ENCODE measurements at regions not wholly inside any gene's neighbourhood (a gene's known extent, or its start where the extent isn't known, plus 50 kb on each side); places are given as distances from the start of the nearest gene placed in this dataset.

DNA sequence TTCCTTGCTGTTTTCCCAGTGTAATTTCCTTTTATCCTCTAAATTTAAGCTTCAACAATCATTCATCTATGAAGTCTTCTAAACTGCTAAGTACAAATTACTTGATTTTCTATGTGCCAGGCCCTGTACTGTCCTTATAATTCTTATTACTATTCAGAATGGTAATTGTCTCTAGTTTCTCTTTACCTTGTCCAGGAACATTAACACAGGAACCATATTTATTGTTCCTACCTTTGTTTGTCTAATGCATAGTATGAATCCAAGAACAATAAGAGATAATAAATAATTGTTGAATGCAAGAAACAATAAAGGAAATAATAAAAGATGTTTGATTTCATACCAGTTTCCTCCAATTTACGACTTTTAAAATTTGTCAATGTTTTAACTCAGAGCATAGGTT lies 1083.2 kb downstream of the ROBO2 start:
- no peaks in the 10 kb centered on the region for H3K36me3 ChIP-seq
- no peak for DNase-seq
- no peaks in the 10 kb centered on the region for H3K27me3 ChIP-seq (ENCODE audit: insufficient read depth, low read depth, severe bottlenecking)
- H3K4me3 ChIP-seq (ENCODE audit: low read depth, low read length): no peak overlapping the region
- no peaks in the 10 kb centered on the region for H3K9me3 ChIP-seq (ENCODE audit: severe bottlenecking)
- no peak overlapping the region for H3K27ac ChIP-seq
- TF ChIP-seq, protein P1, sequence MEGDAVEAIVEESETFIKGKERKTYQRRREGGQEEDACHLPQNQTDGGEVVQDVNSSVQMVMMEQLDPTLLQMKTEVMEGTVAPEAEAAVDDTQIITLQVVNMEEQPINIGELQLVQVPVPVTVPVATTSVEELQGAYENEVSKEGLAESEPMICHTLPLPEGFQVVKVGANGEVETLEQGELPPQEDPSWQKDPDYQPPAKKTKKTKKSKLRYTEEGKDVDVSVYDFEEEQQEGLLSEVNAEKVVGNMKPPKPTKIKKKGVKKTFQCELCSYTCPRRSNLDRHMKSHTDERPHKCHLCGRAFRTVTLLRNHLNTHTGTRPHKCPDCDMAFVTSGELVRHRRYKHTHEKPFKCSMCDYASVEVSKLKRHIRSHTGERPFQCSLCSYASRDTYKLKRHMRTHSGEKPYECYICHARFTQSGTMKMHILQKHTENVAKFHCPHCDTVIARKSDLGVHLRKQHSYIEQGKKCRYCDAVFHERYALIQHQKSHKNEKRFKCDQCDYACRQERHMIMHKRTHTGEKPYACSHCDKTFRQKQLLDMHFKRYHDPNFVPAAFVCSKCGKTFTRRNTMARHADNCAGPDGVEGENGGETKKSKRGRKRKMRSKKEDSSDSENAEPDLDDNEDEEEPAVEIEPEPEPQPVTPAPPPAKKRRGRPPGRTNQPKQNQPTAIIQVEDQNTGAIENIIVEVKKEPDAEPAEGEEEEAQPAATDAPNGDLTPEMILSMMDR (IDR thresholded peaks at IDR 0.05; ENCODE audit: low read depth, low read length): no peak

DNA sequence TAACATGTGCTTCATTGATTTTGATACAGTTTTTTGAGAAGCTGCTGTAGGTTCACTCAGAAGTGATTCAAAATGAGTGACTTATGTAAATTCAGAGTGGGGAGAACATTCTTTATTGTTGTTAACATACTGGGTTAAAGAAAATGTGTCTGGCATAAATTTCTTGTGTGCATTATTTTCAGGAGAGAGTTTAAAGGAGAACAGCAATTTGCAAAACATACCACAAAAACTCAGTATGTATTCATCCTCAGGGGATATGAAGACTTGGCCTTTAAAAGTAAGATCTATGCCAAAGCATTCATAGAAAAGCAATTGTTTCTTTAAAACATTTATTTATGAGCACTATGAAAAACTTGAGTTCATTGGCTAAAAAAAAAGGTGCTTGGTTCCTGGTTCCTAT lies 1089.8 kb downstream of the ROBO2 start:
- Histone ChIP-seq H3K27me3 (ENCODE audit: insufficient read depth, low read depth, severe bottlenecking) (no peaks in the 10 kb centered on the region), H3K27ac (no peak overlapping the region)
- TF ChIP-seq, protein P1 (IDR thresholded peaks at IDR 0.05; ENCODE audit: low read depth, low read length): no peak

DNA sequence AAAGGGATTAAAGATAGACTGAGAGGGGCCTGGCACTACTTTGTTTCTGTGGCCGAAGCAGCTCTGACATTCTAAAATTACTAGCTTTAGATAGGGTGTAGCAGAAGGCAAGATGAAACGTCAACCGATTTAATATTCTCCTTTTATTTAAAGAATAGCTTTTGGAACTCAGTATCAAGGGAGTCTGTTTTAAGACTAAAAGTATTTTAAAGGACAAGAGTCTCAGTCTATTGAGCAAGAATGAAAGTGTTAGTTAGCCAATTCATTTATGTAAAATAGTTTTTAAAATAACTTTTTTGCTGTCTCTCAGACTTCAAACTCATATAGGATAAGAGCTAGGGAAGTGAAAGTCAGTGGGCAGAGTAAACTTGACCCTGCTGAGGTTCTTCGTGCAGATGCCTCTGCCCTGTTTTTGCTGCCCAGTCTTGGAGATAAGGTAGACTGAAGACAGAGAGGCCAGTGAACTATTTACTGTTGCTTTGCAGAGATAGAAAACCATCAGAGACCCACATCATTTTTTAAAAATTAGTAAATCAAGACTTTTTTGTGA lies 1090.9 kb downstream of the ROBO2 start:
- Histone ChIP-seq H3K4me3 (ENCODE audit: low read depth, low read length) (no peak overlapping the region), H3K27ac (no peak overlapping the region), H3K27me3 (ENCODE audit: insufficient read depth, low read depth, severe bottlenecking) (no peaks in the 10 kb centered on the region), H3K36me3 (no peaks in the 10 kb centered on the region), H3K9me3 (ENCODE audit: severe bottlenecking) (no peaks in the 10 kb centered on the region)
- TF ChIP-seq, protein P1 (IDR thresholded peaks at IDR 0.05; ENCODE audit: low read depth, low read length): no peak
- DNase-seq: no peak

More for the DNA sequence above, 1089.8 kb downstream of the ROBO2 start:
- no peak for DNase-seq
- Histone ChIP-seq H3K9me3 (ENCODE audit: severe bottlenecking) (no peaks in the 10 kb centered on the region), H3K36me3 (no peaks in the 10 kb centered on the region), H3K4me3 (ENCODE audit: low read depth, low read length) (no peak overlapping the region)

DNA sequence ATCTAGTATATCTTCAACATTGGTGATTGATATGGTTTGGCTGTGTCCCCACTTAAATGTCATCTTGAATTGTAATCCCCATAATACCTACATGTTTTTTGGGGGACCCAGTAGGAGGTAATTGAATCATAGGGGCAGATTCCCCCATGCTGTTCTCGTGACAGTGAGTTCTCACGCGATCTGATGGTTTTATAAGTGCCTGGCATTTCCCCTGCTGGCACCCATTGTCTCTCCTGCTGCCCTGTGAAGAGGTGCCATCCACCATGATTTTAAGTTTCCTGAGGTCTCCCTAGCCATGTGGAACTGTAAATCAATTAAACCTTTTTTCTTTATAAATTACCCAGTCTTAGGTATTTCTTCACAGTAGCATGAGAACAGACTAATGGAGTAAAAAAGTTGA lies 1094.6 kb downstream of the ROBO2 start:
- Histone ChIP-seq H3K27ac (no peak overlapping the region), H3K9me3 (ENCODE audit: severe bottlenecking) (no peaks in the 10 kb centered on the region), H3K36me3 (no peaks in the 10 kb centered on the region), H3K27me3 (ENCODE audit: insufficient read depth, low read depth, severe bottlenecking) (no peaks in the 10 kb centered on the region), H3K4me3 (ENCODE audit: low read depth, low read length) (no peak overlapping the region)
- no peak for DNase-seq
- TF ChIP-seq, protein P1 (IDR thresholded peaks at IDR 0.05; ENCODE audit: low read depth, low read length): no peak

DNA sequence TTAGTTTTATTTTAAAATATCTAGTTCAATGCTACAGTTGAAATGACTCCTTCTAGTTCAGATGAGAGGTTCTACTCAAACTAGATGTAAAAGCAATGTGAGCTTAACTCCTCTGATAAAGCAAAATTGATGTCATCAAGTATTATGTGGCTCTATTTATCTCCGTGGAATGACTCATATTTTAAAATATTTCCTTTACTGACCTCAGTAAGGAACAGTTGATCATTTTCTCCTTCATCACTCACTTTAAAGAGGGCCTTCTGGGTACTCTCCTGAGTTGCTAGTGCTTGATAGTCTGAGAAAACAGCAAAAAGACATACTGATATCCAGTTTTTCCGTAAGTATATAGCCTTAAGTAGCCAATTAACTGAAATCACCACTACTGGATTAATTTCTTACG lies 1099.3 kb downstream of the ROBO2 start:
- Histone ChIP-seq H3K27me3 (ENCODE audit: insufficient read depth, low read depth, severe bottlenecking) (no peaks in the 10 kb centered on the region), H3K4me3 (ENCODE audit: low read depth, low read length) (no peak overlapping the region), H3K27ac (no peak overlapping the region), H3K36me3 (no peaks in the 10 kb centered on the region), H3K9me3 (ENCODE audit: severe bottlenecking) (no peaks in the 10 kb centered on the region)
- TF ChIP-seq, protein P1 (IDR thresholded peaks at IDR 0.05; ENCODE audit: low read depth, low read length): no peak
- DNase-seq: no peak

DNA sequence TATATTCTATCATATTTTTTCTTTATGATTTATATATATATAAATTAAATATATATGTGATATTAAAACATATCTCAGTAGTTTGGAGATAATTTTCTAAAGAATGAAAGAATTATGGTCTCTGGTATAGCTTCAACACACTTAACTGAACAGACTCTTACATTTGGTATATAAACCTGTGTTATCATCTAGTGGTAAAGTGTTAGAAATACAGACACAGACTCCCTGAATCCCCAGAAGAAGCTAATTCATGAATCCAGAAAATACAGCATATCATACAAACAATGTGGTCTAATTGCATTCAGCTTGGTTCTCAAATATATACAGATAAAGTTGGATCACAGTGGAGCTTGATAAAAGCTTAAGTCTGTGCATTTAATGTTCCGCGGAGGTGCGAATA lies 1100.4 kb downstream of the ROBO2 start:
- H3K4me3 ChIP-seq (ENCODE audit: low read depth, low read length): no peak overlapping the region
- H3K9me3 ChIP-seq (ENCODE audit: severe bottlenecking): no peaks in the 10 kb centered on the region
- H3K27me3 ChIP-seq (ENCODE audit: insufficient read depth, low read depth, severe bottlenecking): no peaks in the 10 kb centered on the region
- TF ChIP-seq, protein P1 (IDR thresholded peaks at IDR 0.05; ENCODE audit: low read depth, low read length): no peak
- no peak for DNase-seq
- no peaks in the 10 kb centered on the region for H3K36me3 ChIP-seq
- no peak overlapping the region for H3K27ac ChIP-seq
